ENCODE measurements at regions not wholly inside any gene's neighbourhood (a gene's known extent, or its start where the extent isn't known, plus 50 kb on each side); places are given as distances from the start of the nearest gene placed in this dataset.

- Histone ChIP-seq H3K14ac (ENCODE audit: insufficient read length) (no peak overlapping the region), H3K9me3 (ENCODE audit: insufficient read depth in 2 of 2, low read depth in 1 of 2, low read length in 1 of 2) (peaks cover 0 to 7% of the 10 kb centered on the region in 2 experiments; a peak in 1 of 4 replicates), H3K27ac (ENCODE audit: low read depth, low read length) (no peak overlapping the region), H3K56ac (replicated peaks; ENCODE audit: insufficient read length, low read depth, low read length) (no peak overlapping the region), H3K9ac (replicated peaks in 1 of 4; ENCODE audit: extremely low read depth in 1 of 4, low read depth in 3 of 4, low read length in 3 of 4) (no peak overlapping the region), H2AK5ac (ENCODE audit: low read depth, low read length) (no peak overlapping the region), H3K4me3 (ENCODE audit: extremely low read depth in 1 of 4, insufficient read depth in 2 of 4, low read depth in 3 of 4, low read length in 4 of 4) (no peak overlapping the region), H2BK120ac (replicated peaks; ENCODE audit: low read depth, low read length) (no peak overlapping the region), H2BK20ac (ENCODE audit: low read length) (no peak overlapping the region), H4K91ac (replicated peaks; ENCODE audit: insufficient read length, low read length) (no peak overlapping the region), H3K27me3 (replicated peaks in 1 of 4; ENCODE audit: control insufficient read depth in 3 of 4, extremely low read depth in 1 of 4, insufficient read depth in 3 of 4, low read length in 3 of 4) (no peaks in the 10 kb centered on the region), H3K4me1 (replicated peaks in 1 of 4; ENCODE audit: control insufficient read depth in 3 of 4, insufficient read depth in 4 of 4, low read length in 3 of 4) (no peaks in the 10 kb centered on the region), H4K8ac (ENCODE audit: extremely low read depth, insufficient read depth, low read length) (no peak overlapping the region), H2BK15ac (ENCODE audit: low read length) (no peak overlapping the region), H3K79me2 (ENCODE audit: control insufficient read depth in 1 of 2, insufficient read depth in 2 of 2, low read length in 2 of 2) (no peaks in the 10 kb centered on the region), H3K36me3 (ENCODE audit: control insufficient read depth in 2 of 4, insufficient read depth in 4 of 4, low read length in 3 of 4) (no peaks in the 10 kb centered on the region), H2AFZ (ENCODE audit: low read length) (no peak overlapping the region), H4K20me1 (replicated peaks in 1 of 2; ENCODE audit: control insufficient read depth in 1 of 2, insufficient read depth in 2 of 2, low read length in 2 of 2) (no peaks in the 10 kb centered on the region), H4K5ac (ENCODE audit: insufficient read length, low read depth, low read length) (no peak overlapping the region), H2BK5ac (ENCODE audit: low read depth, low read length) (no peak overlapping the region), H3K23ac (ENCODE audit: insufficient read length) (no peak overlapping the region), H3K23me2 (ENCODE audit: low read depth, low read length) (no peaks in the 10 kb centered on the region), H3K79me1 (ENCODE audit: low read depth, low read length) (no peaks in the 10 kb centered on the region), H3K4ac (replicated peaks; ENCODE audit: insufficient read length, low read depth, low read length) (no peak overlapping the region), H3K4me2 (ENCODE audit: insufficient read depth in 1 of 2, low read depth in 2 of 2, low read length in 2 of 2) (no peak overlapping the region), H2BK12ac (ENCODE audit: low read depth, low read length) (no peak overlapping the region), H3K18ac (ENCODE audit: extremely low read depth, low read length) (no peak overlapping the region)
- 95% methylated on average over 45 of the region's 47 CpGs; no CpG with 5 or more reads in 1 of the 2 experiments for WGBS, 2 experiments (ENCODE audit: extremely low coverage in 1 of 2, insufficient coverage in 1 of 2, insufficient read length in 1 of 2, insufficient replicate concordance in 2 of 2, low coverage in 1 of 2, low lambda C conversion rate in 2 of 2, missing lambda C conversion rate in 1 of 2)
- POLR2A ChIA-PET (ENCODE audit: partially characterized antibody): no interaction called here
- TF ChIP-seq RBBP5 (IDR thresholded peaks at IDR 0.05; ENCODE audit: borderline replicate concordance, low read depth, low read length): no peak
- no peak for TF ChIP-seq RFX5 (IDR thresholded peaks at IDR 0.05; ENCODE audit: borderline replicate concordance, low read depth, low read length)
- TF ChIP-seq CHD2 (IDR thresholded peaks at IDR 0.05; ENCODE audit: low read length): no peak
- no peak for TF ChIP-seq EP300 (IDR thresholded peaks at IDR 0.05; ENCODE audit: borderline replicate concordance in 1 of 2, low read depth in 2 of 2, low read length in 2 of 2)
- TF ChIP-seq ASH2L (IDR thresholded peaks at IDR 0.05; ENCODE audit: low read length): no peak
- TF ChIP-seq YY1 (IDR thresholded peaks at IDR 0.05; ENCODE audit: low read depth, low read length): no peak
- TF ChIP-seq CREB1 (IDR thresholded peaks at IDR 0.05): no peak
- no peak for TF ChIP-seq ATF3 (IDR thresholded peaks at IDR 0.05; ENCODE audit: insufficient read depth, low read depth, low read length)
- no peak for DNase-seq (ENCODE audit: low read depth in 1 of 2, low spot score in 2 of 2)
- CTCF ChIA-PET (ENCODE audit: partially characterized antibody): interaction anchor here (0.6 to 1.7 kb wide), 4 partner anchors 10 to 465 kb away, joined by 3 to 5 read pairs (median 4); no protein-coding TSS in a partner anchor
- no peak for FAIRE-seq
Measured at GRCh38 chr5:28808967-28809810, 1770.8 kb upstream of the CDH9 start.

Data from H1 (cell line).